Left lung (tissue), 4 donors: ENCODE measurements at regions not wholly inside any gene's neighbourhood (a gene's known extent, or its start where the extent isn't known, plus 50 kb on each side); places are given as distances from the start of the nearest gene placed in this dataset.

Experiments
- ATAC-seq: fragments of 200-7000 bp; cut with Tn5 transposase; one replicate; pipeline ENCODE4 v1.9.1; 2020; ENCODE audit warnings: moderate library complexity
- DNase-seq, 4 donors: peaks; one replicate each; pipeline ENCODE4 v3.0.0-alpha.2; 2013 to 2020
- H3K27ac ChIP-seq, 2 donors: fragments of 200-600 bp; sonication (generic) in 1 of 2; one replicate each; pipeline versions ENCODE4 v1.5.0 to v1.8.0; 2020 to 2021
- H3K27me3 ChIP-seq, 2 donors: fragments of 200-600 bp; sonication (generic) in 1 of 2; one replicate each; pipeline versions ENCODE4 v1.5.0 to v1.8.0; 2020 to 2021
- H3K36me3 ChIP-seq, 2 donors: fragments of 200-600 bp; sonication (generic) in 1 of 2; one replicate each; pipeline versions ENCODE4 v1.5.0 to v1.8.0; 2020 to 2021
- H3K4me1 ChIP-seq, 2 donors: fragments of 200-600 bp; one replicate each; pipeline ENCODE4 v1.8.0; 2021
- H3K4me3 ChIP-seq, 2 donors: fragments of 200-600 bp; sonication (generic) in 1 of 2; one replicate each; pipeline versions ENCODE4 v1.5.0 to v1.8.0; 2020 to 2021; ENCODE audit warnings: mild to moderate bottlenecking in 1 of 2
- H3K9me3 ChIP-seq, 2 donors: fragments of 200-600 bp; sonication (generic) in 1 of 2; one replicate each; pipeline versions ENCODE4 v1.5.0 to v1.8.0; 2020 to 2021
- intact Hi-C, 2 donors: fragments of 100-400 bp; cut with DNase I; formaldehyde crosslinking; loops; one replicate each; pipeline versions ENCODE4 v1.11.2 to v1.14.2; 2022
- TF ChIP-seq, protein P1 (sequence below), 2 donors: fragments of 200-600 bp; sonication (generic) in 1 of 2; IDR thresholded peaks; one replicate each; pipeline versions ENCODE4 v1.5.0 to v1.8.0; 2021; ENCODE audit warnings: antibody characterized with exemption in 2 of 2
- donor health status: DM: no; HTN: yes; CAD: no.
- donor health status: DM: no; HTN: no; CAD: no.

DNA sequence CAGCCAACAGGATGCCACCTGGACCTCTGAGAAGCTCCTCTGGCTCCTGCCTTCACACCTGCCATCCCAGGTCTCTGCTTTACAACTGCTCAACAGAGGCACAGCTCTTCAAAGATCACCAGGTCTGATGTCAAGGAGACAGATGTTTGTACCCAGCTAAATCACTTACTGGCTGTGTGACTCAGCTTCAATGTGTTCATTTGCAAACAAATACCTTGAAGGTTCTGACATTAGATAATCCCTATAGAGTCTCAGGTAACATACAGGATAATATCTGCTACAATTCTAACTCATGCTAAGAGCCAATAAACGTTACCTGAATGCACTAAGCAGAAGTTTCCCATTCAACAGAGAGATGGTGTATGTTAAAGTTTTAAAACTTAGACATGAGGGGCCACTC, 163.4 kb upstream of the IGF1R start:
- Histone ChIP-seq H3K9me3 (peaks cover 0 to 7% of the 10 kb centered on the region in 2 donors), H3K4me1 (no peaks in the 10 kb centered on the region), H3K27me3 (no peaks in the 10 kb centered on the region), H3K4me3 (no peak overlapping the region), H3K36me3 (no peaks in the 10 kb centered on the region), H3K27ac (no peak overlapping the region)
- TF ChIP-seq, protein P1, sequence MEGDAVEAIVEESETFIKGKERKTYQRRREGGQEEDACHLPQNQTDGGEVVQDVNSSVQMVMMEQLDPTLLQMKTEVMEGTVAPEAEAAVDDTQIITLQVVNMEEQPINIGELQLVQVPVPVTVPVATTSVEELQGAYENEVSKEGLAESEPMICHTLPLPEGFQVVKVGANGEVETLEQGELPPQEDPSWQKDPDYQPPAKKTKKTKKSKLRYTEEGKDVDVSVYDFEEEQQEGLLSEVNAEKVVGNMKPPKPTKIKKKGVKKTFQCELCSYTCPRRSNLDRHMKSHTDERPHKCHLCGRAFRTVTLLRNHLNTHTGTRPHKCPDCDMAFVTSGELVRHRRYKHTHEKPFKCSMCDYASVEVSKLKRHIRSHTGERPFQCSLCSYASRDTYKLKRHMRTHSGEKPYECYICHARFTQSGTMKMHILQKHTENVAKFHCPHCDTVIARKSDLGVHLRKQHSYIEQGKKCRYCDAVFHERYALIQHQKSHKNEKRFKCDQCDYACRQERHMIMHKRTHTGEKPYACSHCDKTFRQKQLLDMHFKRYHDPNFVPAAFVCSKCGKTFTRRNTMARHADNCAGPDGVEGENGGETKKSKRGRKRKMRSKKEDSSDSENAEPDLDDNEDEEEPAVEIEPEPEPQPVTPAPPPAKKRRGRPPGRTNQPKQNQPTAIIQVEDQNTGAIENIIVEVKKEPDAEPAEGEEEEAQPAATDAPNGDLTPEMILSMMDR (IDR thresholded peaks at IDR 0.05): no peak
- intact Hi-C loops: no loop called here
- ATAC-seq: no peak
- no peak for DNase-seq

DNA sequence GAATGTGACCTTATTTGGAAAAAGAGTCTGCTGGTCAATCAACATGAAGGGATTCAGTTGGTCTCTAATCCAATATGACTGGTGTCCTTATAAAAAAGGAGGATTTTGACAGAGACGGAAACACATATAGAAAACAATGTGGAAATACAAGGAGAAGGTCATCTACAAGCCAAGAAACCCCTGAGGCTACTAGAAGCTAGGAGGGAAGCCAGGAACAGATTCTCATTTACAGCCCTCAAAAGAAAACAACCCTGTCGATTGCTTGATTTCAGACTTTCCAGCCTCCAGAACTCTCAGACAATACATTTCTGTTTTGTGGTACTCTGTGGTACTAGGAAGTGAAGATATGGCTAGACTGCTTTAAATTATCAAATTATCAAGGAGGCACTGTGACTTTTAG, 162.9 kb upstream of the IGF1R start:
- H3K4me3 ChIP-seq: no peak overlapping the region
- no peak overlapping the region for H3K27ac ChIP-seq
- peaks cover 0 to 7% of the 10 kb centered on the region in 2 donors for H3K9me3 ChIP-seq
- DNase-seq (no peak), ATAC-seq (no peak)
- H3K27me3 ChIP-seq: no peaks in the 10 kb centered on the region
- intact Hi-C loops: no loop called here
- TF ChIP-seq, protein P1 (IDR thresholded peaks at IDR 0.05): no peak
- no peaks in the 10 kb centered on the region for H3K4me1 ChIP-seq
- no peaks in the 10 kb centered on the region for H3K36me3 ChIP-seq

DNA sequence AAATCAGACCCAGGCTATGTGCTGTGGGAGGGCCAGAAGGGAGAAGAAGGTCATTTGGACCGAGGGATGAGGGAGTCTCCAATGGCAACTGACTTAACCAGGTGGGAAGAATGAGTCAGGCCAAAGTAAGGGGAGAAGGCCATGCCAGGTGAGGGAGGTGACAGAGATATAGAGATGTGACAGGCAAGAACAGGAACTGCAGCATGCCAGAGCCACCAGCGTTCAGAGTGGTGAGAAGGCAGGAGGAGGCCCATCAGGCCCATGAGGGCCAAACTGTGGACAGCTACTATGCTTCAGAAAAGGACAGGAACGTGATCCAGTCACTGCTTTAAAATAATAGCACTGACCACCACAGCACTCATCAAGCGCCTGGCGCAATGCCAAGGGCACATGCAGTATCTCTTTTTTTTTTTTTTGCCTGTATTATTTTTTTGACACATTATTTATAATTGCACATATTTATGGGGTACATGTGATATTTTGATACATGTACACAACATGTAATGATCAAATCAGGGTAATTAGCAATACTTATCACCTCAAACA, 154.3 kb upstream of the IGF1R start:
- Histone ChIP-seq H3K27me3 (no peaks in the 10 kb centered on the region), H3K4me3 (no peak overlapping the region), H3K9me3 (peaks cover 0 to 2% of the 10 kb centered on the region in 2 donors), H3K36me3 (no peaks in the 10 kb centered on the region), H3K4me1 (no peaks in the 10 kb centered on the region), H3K27ac (no peak overlapping the region)
- intact Hi-C loops: no loop called here
- no peak for ATAC-seq
- TF ChIP-seq, protein P1 (IDR thresholded peaks at IDR 0.05): no peak
- DNase-seq: no peak

DNA sequence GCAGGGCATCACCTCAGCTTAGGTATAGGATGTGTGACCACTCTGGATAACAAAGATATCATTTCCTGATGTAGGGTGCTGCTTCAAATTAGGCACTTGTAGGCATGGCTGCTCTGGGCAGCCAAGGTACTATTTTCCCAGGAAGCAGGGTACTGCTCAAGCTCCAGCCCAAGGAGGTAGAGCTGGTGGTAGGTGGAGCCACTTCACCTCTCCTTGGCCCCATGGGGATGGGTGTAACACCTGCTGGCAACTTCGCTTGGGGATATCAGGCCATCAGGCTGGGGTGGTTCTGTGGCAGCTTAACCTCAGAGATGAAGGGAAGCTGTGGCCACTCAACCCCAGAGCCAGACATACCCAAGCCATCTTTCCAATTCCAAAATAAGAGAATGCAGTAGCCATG, 147.1 kb upstream of the IGF1R start:
- peaks cover 0 to 5% of the 10 kb centered on the region in 2 donors for H3K4me1 ChIP-seq
- H3K9me3 ChIP-seq: peaks cover 0 to 14% of the 10 kb centered on the region in 2 donors
- no peaks in the 10 kb centered on the region for H3K36me3 ChIP-seq
- TF ChIP-seq, protein P1 (IDR thresholded peaks at IDR 0.05): no peak
- H3K27ac ChIP-seq: no peak overlapping the region
- H3K4me3 ChIP-seq: no peak overlapping the region
- peaks cover 0 to 31% of the 10 kb centered on the region in 2 donors for H3K27me3 ChIP-seq
- intact Hi-C loops: no loop called here
- ATAC-seq (no peak), DNase-seq (no peak)

DNA sequence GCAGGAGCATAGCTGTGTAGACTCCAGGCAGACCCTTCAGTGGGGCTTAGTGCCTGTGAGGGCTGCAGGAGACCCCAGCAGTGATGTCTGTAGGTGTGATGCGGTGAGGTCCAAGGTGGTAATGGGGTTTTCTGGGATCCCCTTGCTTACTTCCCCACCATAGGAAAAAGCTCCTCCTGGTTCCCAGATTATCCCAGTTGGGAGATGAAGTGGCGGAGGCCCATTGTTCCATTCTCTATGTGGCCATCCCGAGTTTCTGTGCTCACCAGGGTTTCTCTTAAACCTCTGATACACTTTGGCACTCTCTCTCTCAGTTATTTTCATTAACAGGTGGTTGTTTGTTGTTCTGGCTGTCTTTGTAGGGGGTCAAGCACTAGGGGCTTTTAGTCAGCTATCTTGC, 146.7 kb upstream of the IGF1R start:
- DNase-seq (no peak), ATAC-seq (no peak)
- Histone ChIP-seq H3K27me3 (peaks cover 0 to 33% of the 10 kb centered on the region in 2 donors), H3K36me3 (no peaks in the 10 kb centered on the region), H3K4me3 (no peak overlapping the region), H3K9me3 (peaks cover 0 to 14% of the 10 kb centered on the region in 2 donors), H3K27ac (no peak overlapping the region), H3K4me1 (peaks cover 0 to 5% of the 10 kb centered on the region in 2 donors)
- TF ChIP-seq, protein P1 (IDR thresholded peaks at IDR 0.05): no peak
- intact Hi-C loops: no loop called here
